ENCODE measurements at regions not wholly inside any gene's neighbourhood (a gene's known extent, or its start where the extent isn't known, plus 50 kb on each side); places are given as distances from the start of the nearest gene placed in this dataset.

DNA sequence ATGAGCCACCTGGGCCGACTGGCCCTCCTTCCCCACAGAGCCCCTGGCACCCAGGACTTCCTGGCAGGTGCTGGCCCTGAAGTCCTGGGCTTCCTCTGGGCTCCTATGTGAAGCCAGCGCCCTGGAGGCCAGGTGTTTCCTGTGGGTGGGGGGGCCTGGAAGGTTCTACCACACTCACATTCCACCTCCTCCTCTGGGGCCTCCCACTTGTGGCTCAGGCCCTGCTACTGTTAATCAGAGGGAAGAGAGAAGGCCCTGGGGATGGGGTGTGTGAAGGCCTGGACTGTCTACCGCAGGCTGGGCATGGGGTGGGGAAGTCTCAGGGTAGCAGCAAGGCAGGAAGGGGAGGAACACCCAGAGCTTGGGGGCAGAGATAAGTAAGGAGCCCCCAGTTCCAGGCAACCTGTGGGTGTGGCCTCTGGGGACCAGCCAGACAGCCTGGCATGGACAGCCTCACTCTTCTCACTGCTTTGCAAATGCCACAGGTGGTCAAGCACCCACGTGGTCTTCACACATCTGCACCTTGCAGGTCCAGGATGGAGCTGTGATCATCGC, 111.9 kb upstream of the TNRC6C start:
- DNase-seq (ENCODE audit: extremely low spot score, unreplicated experiment) = no peak
- Mint-ChIP-seq H3K4me3 (ENCODE audit: unreplicated experiment) (no peak overlapping the region), H3K27ac (ENCODE audit: unreplicated experiment) (no peak overlapping the region), H3K27me3 (ENCODE audit: unreplicated experiment) (no peaks in the 10 kb centered on the region), H3K9me3 (ENCODE audit: unreplicated experiment) (no peaks in the 10 kb centered on the region), H3K4me1 (ENCODE audit: unreplicated experiment) (peaks cover 15% of the 10 kb centered on the region), H3K36me3 (ENCODE audit: unreplicated experiment) (no peaks in the 10 kb centered on the region)
- TF ChIP-seq, protein P1, sequence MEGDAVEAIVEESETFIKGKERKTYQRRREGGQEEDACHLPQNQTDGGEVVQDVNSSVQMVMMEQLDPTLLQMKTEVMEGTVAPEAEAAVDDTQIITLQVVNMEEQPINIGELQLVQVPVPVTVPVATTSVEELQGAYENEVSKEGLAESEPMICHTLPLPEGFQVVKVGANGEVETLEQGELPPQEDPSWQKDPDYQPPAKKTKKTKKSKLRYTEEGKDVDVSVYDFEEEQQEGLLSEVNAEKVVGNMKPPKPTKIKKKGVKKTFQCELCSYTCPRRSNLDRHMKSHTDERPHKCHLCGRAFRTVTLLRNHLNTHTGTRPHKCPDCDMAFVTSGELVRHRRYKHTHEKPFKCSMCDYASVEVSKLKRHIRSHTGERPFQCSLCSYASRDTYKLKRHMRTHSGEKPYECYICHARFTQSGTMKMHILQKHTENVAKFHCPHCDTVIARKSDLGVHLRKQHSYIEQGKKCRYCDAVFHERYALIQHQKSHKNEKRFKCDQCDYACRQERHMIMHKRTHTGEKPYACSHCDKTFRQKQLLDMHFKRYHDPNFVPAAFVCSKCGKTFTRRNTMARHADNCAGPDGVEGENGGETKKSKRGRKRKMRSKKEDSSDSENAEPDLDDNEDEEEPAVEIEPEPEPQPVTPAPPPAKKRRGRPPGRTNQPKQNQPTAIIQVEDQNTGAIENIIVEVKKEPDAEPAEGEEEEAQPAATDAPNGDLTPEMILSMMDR (IDR thresholded peaks at IDR 0.05) = no peak

DNA sequence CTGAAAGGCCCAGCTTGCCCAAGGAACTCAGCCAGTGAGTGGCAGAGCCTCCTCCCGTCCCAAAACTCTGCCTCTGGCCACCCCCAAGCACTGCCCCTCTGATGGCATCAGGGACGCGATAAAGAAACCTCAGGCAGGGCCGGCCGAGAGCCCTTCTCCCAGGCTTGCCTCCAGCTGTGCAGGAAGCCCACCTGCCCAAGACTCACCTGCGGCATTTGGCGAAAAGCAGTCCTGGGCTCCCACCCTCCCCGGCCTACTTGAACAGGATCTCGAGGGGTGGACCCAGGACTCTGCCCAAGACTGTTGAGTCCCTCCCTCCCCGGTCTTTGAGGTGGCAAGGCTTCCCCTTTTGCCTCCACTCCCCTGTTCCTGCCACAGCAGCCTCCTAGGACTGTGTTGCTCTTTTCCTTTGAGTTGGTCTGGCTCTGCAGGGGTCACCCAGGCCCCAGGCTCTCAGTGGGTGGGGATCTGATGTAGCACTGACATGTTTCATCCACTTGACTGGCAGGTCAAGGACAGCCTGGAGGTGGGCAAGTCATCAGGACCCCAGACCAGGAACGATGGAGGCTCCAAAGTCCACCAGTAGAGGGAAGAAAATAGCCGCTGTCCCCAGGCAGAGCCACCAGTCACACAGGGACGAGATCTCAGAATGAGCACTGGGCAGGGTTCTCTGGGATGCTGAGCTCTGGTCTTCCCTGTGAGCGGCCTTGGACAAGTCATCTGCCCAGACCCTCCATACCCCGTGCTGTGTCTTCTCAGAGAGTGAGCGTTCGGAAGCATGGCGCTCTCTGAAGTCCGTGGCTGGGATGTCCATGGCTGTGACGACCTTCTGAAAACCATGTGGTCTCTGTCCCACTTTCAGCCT, 111.0 kb upstream of the TNRC6C start:
- no peaks in the 10 kb centered on the region for H3K36me3 Mint-ChIP-seq (ENCODE audit: unreplicated experiment)

DNA sequence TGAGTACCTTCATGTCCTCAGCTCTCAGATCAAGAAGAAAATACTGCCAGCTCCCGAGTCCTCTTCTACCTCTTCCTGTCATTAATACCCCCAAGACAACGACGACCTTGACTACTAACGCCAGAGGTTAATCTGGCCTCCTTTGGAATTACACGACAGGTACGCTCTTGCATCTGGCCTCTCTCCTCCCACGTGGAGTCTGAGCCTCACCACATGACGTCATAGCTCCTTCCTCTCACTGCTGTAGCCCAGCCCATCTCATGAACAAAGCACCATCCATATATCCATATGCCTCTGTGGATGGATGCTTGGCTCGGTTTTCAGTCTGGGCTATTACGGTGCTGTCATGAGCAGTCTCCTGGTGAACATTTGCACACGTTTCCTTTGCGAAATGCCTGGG, 110.2 kb upstream of the TNRC6C start:
- H3K36me3 Mint-ChIP-seq (ENCODE audit: unreplicated experiment) = no peaks in the 10 kb centered on the region

More for the DNA sequence above, 111.0 kb upstream of the TNRC6C start:
- Mint-ChIP-seq H3K4me3 (ENCODE audit: unreplicated experiment) (no peak overlapping the region), H3K4me1 (ENCODE audit: unreplicated experiment) (peaks cover 13% of the 10 kb centered on the region), H3K27ac (ENCODE audit: unreplicated experiment) (no peak overlapping the region), H3K9me3 (ENCODE audit: unreplicated experiment) (no peaks in the 10 kb centered on the region), H3K27me3 (ENCODE audit: unreplicated experiment) (no peaks in the 10 kb centered on the region)
- DNase-seq (ENCODE audit: extremely low spot score, unreplicated experiment) = no peak
- TF ChIP-seq, protein P1 (IDR thresholded peaks at IDR 0.05) = no peak

DNA sequence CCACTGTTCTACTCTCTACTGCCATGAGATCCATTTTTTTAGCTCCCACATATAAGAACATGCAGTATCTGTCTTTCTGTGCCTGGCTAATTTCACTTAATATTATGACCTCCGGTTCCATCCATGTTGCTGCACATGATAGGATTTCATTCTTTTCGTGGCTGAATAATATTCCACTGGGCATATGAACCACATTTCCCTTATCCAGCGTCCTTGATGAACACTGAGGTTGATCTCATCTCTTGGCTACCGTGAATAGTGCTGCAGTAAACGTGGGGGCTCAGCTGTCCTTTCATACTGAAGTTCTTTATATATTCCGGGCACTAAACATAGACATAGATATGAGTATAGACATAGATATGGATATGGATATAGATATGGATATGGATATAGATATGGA, 109.3 kb upstream of the TNRC6C start:
- no peak for DNase-seq (ENCODE audit: extremely low spot score, unreplicated experiment)
- H3K27ac Mint-ChIP-seq (ENCODE audit: unreplicated experiment) = no peak overlapping the region
- no peaks in the 10 kb centered on the region for H3K4me1 Mint-ChIP-seq (ENCODE audit: unreplicated experiment)
- H3K4me3 Mint-ChIP-seq (ENCODE audit: unreplicated experiment) = no peak overlapping the region
- H3K36me3 Mint-ChIP-seq (ENCODE audit: unreplicated experiment) = no peaks in the 10 kb centered on the region
- TF ChIP-seq, protein P1 (IDR thresholded peaks at IDR 0.05) = no peak
- no peaks in the 10 kb centered on the region for H3K9me3 Mint-ChIP-seq (ENCODE audit: unreplicated experiment)
- no peaks in the 10 kb centered on the region for H3K27me3 Mint-ChIP-seq (ENCODE audit: unreplicated experiment)

More for the DNA sequence above, 110.2 kb upstream of the TNRC6C start:
- Mint-ChIP-seq H3K9me3 (ENCODE audit: unreplicated experiment) (no peaks in the 10 kb centered on the region), H3K4me3 (ENCODE audit: unreplicated experiment) (no peak overlapping the region), H3K4me1 (ENCODE audit: unreplicated experiment) (peaks cover 7% of the 10 kb centered on the region), H3K27ac (ENCODE audit: unreplicated experiment) (no peak overlapping the region), H3K27me3 (ENCODE audit: unreplicated experiment) (no peaks in the 10 kb centered on the region)
- no peak for DNase-seq (ENCODE audit: extremely low spot score, unreplicated experiment)
- TF ChIP-seq, protein P1 (IDR thresholded peaks at IDR 0.05) = no peak

DNA sequence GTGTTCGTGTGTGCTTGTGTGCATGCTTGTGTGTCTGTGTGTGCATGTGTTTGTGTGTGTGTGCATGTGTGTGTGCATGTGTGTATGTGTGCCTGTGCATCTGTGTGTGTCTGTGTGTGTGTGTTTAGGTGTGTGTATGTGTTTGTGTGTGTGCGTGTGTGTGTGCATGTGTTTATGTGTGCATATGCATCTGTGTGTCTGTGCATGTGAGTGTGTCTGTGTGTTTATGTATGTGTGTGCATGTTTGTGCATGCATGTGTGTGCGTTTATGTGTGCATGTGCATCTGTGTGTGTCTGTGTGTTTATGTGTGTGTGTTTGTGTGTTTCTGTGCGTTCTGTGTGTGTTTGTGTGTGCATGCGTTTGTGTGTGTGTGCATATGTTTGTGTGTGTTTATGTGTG, 106.6 kb upstream of the TNRC6C start:
- TF ChIP-seq, protein P1 (IDR thresholded peaks at IDR 0.05) = no peak
- Mint-ChIP-seq H3K4me1 (ENCODE audit: unreplicated experiment) (no peaks in the 10 kb centered on the region), H3K27me3 (ENCODE audit: unreplicated experiment) (peaks cover 3% of the 10 kb centered on the region), H3K4me3 (ENCODE audit: unreplicated experiment) (no peak overlapping the region), H3K27ac (ENCODE audit: unreplicated experiment) (no peak overlapping the region), H3K9me3 (ENCODE audit: unreplicated experiment) (no peaks in the 10 kb centered on the region), H3K36me3 (ENCODE audit: unreplicated experiment) (no peaks in the 10 kb centered on the region)
- no peak for DNase-seq (ENCODE audit: extremely low spot score, unreplicated experiment)

Data from osteocyte (in vitro differentiated cells).